Testis (tissue), 2 donors: ENCODE measurements at regions not wholly inside any gene's neighbourhood (a gene's known extent, or its start where the extent isn't known, plus 50 kb on each side); places are given as distances from the start of the nearest gene placed in this dataset.

Source experiments
- DNase-seq: peaks from one replicate; pipeline ENCODE4 v3.0.0-alpha.2; 2019
- H3K27ac ChIP-seq, 2 donors: fragments of 200-600 bp; sonication (generic); one replicate each; pipeline ENCODE4 v1.5.1; 2019
- H3K27me3 ChIP-seq: fragments of 200-600 bp; sonication (generic); one replicate; pipeline ENCODE4 v1.5.1; 2019
- H3K36me3 ChIP-seq: fragments of 200-600 bp; sonication (generic); one replicate; pipeline ENCODE4 v1.5.1; 2017; ENCODE audit warnings: low read depth; ENCODE audit errors: missing control alignments
- H3K4me1 ChIP-seq: fragments of 200-600 bp; sonication (generic); one replicate; pipeline ENCODE4 v1.5.1; 2019
- H3K4me3 ChIP-seq, 2 donors: fragments of 200-600 bp; sonication (generic); one replicate each; pipeline ENCODE4 v1.5.1; 2017 to 2019
- H3K9me3 ChIP-seq: fragments of 200-600 bp; sonication (generic); one replicate; pipeline ENCODE4 v1.5.1; 2017
- POLR2A ChIP-seq: fragments of 450-650 bp; IDR thresholded peaks from one replicate; pipeline ENCODE4 v1.6.1; 2017; ENCODE audit warnings: antibody characterized with exemption, mild to moderate bottlenecking, moderate library complexity
- WGBS, 2 donors: methylation state at CpG; one replicate each; pipeline ENCODE4 v1.1.5; 2018; 5-methylcytosine and 5-hydroxymethylcytosine counted together
- intact Hi-C: fragments of 100-400 bp; cut with DNase I; formaldehyde crosslinking; loops from one replicate; pipeline ENCODE4 v1.15.1; 2023; ENCODE audit warnings: low total_unique reads
- TF ChIP-seq, protein P1 (sequence below), 3 experiments: fragments of 450-650 bp in 2 of 3; fragments of 200-600 bp in 1 of 3; sonication (generic) in 1 of 3; IDR thresholded peaks; one replicate each; pipeline ENCODE4 v1.5.1; 2016 to 2019; ENCODE audit warnings: antibody characterized with exemption in 3 of 3, mild to moderate bottlenecking in 2 of 3, moderate library complexity in 1 of 3

DNA sequence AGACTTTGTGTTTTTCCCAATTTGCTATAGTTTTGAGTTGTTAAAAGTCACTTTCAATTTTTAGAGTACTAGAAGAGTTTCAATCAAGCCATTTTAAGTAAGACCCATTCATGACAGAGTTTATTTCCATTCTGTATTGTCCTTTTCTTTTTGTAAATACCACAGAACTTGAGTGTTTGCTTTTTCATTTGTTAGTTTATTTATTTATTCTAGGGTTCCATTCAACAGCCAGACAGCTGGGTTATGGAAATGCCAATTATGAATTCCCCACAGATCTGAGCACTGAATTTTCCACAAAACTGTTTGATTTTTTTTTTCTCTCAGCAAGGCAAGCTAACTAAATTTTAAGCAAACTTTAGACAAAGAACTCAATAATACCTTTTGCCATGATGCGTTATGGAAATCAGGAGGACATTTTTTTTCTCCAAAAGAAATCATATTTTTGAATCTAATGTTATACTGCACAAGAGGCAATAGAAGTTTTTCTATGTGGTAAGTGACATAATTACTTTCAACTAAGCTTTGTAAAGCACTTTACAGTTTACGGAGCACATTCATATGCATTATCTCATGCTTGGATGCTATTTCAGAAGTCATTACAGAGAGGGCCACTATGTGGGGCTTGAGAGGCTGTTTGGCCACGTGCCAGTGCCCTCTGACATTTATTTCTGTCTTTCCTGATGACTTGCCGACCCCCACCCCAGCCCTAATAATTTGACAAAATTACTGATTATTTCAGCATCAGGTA is 181.5 kb downstream of the VRK1 start:
- Histone ChIP-seq H3K4me3 (no peak overlapping the region), H3K4me1 (no peaks in the 10 kb centered on the region), H3K27ac (no peak overlapping the region), H3K36me3 (no peaks in the 10 kb centered on the region), H3K9me3 (no peaks in the 10 kb centered on the region), H3K27me3 (no peaks in the 10 kb centered on the region)
- WGBS, 2 donors, result 37 to 45% methylated on average over 4 of the region's 4 CpGs
- TF ChIP-seq POLR2A, result no peak
- TF ChIP-seq, protein P1, sequence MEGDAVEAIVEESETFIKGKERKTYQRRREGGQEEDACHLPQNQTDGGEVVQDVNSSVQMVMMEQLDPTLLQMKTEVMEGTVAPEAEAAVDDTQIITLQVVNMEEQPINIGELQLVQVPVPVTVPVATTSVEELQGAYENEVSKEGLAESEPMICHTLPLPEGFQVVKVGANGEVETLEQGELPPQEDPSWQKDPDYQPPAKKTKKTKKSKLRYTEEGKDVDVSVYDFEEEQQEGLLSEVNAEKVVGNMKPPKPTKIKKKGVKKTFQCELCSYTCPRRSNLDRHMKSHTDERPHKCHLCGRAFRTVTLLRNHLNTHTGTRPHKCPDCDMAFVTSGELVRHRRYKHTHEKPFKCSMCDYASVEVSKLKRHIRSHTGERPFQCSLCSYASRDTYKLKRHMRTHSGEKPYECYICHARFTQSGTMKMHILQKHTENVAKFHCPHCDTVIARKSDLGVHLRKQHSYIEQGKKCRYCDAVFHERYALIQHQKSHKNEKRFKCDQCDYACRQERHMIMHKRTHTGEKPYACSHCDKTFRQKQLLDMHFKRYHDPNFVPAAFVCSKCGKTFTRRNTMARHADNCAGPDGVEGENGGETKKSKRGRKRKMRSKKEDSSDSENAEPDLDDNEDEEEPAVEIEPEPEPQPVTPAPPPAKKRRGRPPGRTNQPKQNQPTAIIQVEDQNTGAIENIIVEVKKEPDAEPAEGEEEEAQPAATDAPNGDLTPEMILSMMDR (IDR thresholded peaks at IDR 0.05), result no peak
- intact Hi-C loops, result no loop called here
- no peak for DNase-seq

- no peak for TF ChIP-seq POLR2A
- TF ChIP-seq, protein P1 (IDR thresholded peaks at IDR 0.05), result no peak
- WGBS, 2 donors, result 4 to 12% methylated on average over 12 of the region's 12 CpGs
- H3K27me3 ChIP-seq, result no peaks in the 10 kb centered on the region
Observed at GRCh38 chr14:96979611-96980074, 182.5 kb downstream of the VRK1 start.

GRCh38 chr14:96980835-96981234 is 183.7 kb downstream of the VRK1 start:
- Histone ChIP-seq H3K4me3 (no peak overlapping the region), H3K9me3 (no peaks in the 10 kb centered on the region), H3K27me3 (no peaks in the 10 kb centered on the region), H3K36me3 (no peaks in the 10 kb centered on the region), H3K4me1 (no peaks in the 10 kb centered on the region), H3K27ac (no peak overlapping the region)
- no peak for DNase-seq
- 91% methylated on average over 4 of the region's 4 CpGs for WGBS, 2 donors
- intact Hi-C loops, result no loop called here
- TF ChIP-seq, protein P1 (IDR thresholded peaks at IDR 0.05), result no peak
- no peak for TF ChIP-seq POLR2A

More at GRCh38 chr14:96979611-96980074, 182.5 kb downstream of the VRK1 start:
- H3K36me3 ChIP-seq, result no peaks in the 10 kb centered on the region
- intact Hi-C loops, result no loop called here
- H3K4me3 ChIP-seq, result no peak overlapping the region
- no peaks in the 10 kb centered on the region for H3K4me1 ChIP-seq
- no peak overlapping the region for H3K27ac ChIP-seq
- no peaks in the 10 kb centered on the region for H3K9me3 ChIP-seq
- no peak for DNase-seq

- 80 to 88% methylated on average over 6 of the region's 6 CpGs for WGBS, 2 donors
- Histone ChIP-seq H3K36me3 (no peaks in the 10 kb centered on the region), H3K4me1 (no peaks in the 10 kb centered on the region), H3K4me3 (no peak overlapping the region), H3K27ac (no peak overlapping the region), H3K9me3 (no peaks in the 10 kb centered on the region), H3K27me3 (no peaks in the 10 kb centered on the region)
- no peak for DNase-seq
- TF ChIP-seq, protein P1 (IDR thresholded peaks at IDR 0.05), result no peak
- no peak for TF ChIP-seq POLR2A
- intact Hi-C loops, result no loop called here
Observed at GRCh38 chr14:96986256-96987085, 189.3 kb downstream of the VRK1 start.
